ENCODE measurements at regions not wholly inside any gene's neighbourhood (a gene's known extent, or its start where the extent isn't known, plus 50 kb on each side); places are given as distances from the start of the nearest gene placed in this dataset.

GRCh38 chr6:10305790-10306415 lies 109.0 kb downstream of the TFAP2A start:
- DNase-seq (ENCODE audit: low read depth): no peak

DNA sequence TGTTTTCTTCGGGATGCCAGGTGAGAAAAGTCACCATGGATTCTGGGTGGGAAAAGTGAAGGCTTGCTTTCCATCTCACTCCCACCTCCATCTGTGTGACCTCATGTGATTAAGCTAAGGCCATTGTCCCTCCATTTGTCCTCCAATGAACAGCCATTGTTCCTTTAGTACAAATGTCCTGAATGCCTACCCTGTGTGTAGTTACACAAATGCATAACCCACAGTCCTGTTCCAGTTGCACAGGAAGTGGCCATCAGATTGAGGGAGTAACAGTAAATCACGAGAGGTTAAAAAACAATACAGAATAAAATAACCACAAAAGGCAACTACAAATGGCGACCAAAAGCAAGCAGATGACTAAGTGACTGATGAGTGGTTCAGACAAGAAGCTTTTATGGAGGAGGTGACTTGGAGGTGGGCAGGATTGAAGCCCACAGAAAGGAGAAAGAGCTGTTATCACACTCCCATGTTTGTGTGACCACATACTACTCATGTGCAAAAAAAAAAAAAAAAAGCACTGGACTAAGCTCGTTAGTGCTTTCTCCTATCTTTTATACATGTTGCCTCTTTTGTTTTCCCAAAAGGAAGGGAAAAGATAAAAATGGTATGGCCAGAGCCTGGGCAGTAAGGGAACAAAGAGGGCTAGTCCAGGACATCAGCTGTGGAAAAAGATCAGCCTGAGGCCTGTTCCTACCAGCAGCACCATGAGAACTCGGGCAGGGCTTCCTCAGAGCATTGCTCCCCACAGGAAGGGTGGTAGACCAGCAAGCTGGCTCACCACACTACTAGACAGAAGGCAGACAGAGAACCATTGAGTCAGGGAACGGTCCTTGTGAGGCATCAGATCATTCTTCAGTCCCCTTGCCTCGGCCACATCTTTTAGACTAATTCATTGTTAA lies 111.0 kb downstream of the TFAP2A start:
- no peak for DNase-seq (ENCODE audit: low read depth)

GRCh38 chr6:10302566-10303235 lies 112.2 kb downstream of the TFAP2A start:
- no peak for DNase-seq (ENCODE audit: low read depth)

DNA sequence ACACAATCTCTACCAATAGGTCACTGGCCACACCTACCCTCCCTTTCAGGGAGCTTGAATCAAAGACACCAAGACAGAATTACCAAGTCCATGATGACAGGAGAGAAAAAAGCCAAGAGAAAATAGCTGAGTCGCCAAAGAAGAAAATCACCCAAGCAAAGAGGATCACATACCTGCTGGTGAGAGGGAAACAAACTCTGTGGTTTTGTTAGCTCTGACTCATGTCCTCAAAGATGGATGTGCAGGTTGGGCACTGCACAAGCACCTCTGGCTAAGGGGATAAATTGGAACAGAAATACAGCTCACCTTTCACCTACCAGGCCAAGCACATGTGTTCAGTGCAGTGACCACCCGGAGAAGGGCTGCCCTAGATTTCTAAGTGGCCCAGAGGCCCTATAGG lies 114.8 kb downstream of the TFAP2A start:
- DNase-seq (ENCODE audit: low read depth): no peak

- no peak for DNase-seq (ENCODE audit: low read depth)
Measured at GRCh38 chr6:10297832-10298231, 117.0 kb downstream of the TFAP2A start.

GRCh38 chr6:10278746-10279145 lies 136.1 kb downstream of the TFAP2A start:
- DNase-seq (ENCODE audit: low read depth): no peak

- DNase-seq (ENCODE audit: low read depth): no peak
Measured at GRCh38 chr6:10276660-10277287, 138.1 kb downstream of the TFAP2A start.

DNA sequence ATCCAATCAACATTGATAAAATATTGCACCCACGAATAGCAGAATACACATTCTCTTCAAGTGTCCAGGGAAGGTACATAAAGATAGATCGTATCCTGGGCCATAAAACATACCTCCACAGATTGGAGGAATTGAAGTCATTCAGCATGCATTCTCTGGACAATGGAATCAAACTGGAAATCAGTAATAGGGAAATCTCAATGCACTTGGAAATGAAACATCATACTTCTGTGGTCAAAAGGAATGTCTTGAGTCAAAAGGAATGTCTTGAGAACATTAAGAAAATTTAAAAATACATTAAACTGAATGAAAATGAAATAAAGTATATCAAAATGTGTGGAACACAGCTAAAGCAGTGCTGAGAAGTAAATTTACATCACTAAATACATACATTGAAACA lies 138.8 kb downstream of the TFAP2A start:
- no peak for DNase-seq (ENCODE audit: low read depth)

DNA sequence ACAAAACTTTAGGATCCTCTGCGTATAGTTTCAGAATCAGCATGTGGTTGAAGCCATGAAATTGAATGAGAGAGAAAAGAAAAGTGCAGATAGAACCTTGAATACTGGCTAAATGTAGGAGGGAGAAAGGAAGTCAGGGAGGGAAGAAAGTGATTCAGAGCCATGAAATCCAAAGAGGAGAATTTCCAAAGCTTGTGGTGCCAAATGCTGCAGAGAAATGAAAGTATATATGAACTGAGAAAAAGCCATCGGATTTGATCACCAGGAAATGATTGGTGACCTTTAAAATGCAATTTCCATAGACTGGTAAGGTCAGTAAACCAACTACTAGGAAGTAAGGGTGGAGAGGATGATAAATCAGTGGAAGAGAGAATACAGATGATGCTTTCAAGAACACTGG lies 142.3 kb downstream of the TFAP2A start:
- DNase-seq (ENCODE audit: low read depth): no peak

GRCh38 chr6:10271982-10272381 lies 142.9 kb downstream of the TFAP2A start:
- DNase-seq (ENCODE audit: low read depth): no peak

DNA sequence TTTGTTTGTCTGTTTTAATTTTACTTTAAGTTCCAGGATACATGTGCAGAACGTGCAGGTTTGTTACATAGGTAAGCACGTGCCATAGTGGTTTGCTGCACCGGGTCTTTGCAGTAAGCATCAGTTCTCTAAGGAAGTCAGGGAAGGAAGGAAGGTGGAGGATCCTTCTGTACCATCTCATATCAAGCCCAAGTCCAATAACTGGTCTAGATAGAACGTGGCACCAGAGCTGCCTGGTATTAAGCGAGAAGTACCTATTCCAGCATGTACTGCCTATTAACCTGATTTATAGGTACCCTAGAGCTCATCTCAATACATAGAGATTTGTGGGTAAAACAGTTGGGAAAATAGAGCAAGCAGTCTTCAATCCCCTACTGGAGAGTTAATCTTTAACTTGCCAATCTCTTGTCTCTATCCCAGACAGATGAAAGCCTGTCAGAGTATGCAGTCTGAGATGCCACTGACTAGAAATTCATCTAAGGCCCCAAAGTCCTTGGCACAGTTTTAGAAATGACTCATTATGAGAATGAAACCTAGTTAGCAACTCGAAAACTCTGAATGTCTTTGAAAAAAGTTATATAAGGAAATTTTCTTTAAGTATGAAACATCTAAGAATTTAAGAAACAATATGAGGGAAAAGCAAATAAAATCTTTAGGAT lies 144.9 kb downstream of the TFAP2A start:
- DNase-seq (ENCODE audit: low read depth): no peak

GRCh38 chr6:10268611-10269310 lies 146.1 kb downstream of the TFAP2A start:
- DNase-seq (ENCODE audit: low read depth): no peak

DNA sequence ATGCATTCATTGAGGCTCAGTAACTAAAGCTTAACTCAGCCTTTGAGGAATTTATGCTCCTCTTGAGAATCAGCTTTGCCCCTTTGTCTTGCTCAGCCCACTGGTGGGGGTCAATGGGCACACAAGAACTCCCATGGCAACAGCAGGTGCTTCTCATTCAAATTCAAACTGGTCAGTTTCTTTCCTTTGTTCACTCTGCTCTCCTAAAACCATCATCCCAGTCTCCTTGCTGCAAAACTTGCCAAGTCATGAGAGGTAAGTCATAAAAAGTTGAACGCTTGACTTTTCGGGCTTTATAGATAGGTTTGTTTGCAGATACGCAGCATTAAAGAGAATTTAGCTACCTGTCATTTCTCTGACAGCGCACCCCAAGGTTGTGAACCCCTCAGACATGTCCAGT lies 146.8 kb downstream of the TFAP2A start:
- DNase-seq (ENCODE audit: low read depth): no peak

DNA sequence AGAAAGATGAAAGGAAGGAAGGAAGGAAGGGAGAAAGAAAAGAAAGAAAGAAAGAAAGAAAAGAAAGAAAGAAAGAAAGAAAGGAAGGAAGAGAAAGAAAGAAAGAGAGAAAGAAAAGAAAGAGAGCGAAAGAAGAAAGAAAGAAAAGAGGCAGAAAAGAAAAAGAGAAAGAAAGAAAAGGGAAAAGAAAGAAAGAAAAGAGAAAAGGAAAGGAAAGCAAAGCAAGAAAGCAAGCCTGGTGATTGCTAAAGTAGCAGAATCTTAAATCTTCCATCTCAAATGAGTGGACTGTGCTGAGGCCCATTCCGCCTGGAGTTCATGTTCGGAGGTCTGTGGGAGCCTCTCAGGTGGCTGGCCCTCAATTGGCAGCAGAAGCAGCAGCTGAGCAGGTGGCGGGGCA lies 148.4 kb downstream of the TFAP2A start:
- no peak for DNase-seq (ENCODE audit: low read depth)

DNA sequence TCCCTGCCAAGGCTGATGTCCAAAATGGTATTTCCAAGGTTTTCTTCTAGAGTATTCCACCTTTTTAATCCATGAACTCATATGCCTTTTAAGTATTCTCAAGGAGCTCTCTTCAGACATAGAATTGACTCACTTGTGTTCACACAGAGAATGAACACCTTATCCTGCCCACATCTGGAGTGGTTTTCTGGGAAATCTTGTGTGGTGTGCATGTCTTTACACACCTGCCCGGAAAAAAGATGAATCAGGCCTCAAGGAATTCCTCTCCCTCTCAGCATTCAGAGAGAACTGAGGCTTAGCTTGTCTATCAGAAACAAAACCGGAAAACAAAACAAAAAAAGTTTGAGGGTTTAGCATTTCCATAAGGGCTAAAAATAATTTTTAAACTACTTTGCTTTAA lies 148.8 kb downstream of the TFAP2A start:
- DNase-seq (ENCODE audit: low read depth): no peak

GRCh38 chr6:10262505-10262904 lies 152.4 kb downstream of the TFAP2A start:
- DNase-seq (ENCODE audit: low read depth): no peak

DNA sequence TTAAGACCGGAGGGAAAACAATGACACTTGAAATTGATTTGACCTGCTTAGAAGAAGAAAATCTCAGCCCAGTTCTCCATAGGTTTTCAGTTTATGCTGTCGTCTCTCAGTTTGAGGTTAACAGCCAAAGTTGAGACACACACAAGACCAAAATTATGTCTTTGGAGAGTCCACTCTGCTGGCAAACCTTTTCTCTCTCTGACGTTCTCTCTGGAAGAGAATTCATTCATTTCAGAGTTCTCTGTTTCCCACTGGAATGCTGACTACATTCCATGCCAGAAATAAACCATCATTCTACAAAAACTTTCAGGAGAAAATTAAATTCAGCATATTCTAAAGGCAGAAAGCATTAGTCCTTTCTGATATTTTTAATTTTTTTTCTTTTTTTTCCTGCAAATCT lies 155.2 kb downstream of the TFAP2A start:
- no peak for DNase-seq (ENCODE audit: low read depth)

- no peak for DNase-seq (ENCODE audit: low read depth)
Measured at GRCh38 chr6:10258341-10258740, 156.5 kb downstream of the TFAP2A start.

DNA sequence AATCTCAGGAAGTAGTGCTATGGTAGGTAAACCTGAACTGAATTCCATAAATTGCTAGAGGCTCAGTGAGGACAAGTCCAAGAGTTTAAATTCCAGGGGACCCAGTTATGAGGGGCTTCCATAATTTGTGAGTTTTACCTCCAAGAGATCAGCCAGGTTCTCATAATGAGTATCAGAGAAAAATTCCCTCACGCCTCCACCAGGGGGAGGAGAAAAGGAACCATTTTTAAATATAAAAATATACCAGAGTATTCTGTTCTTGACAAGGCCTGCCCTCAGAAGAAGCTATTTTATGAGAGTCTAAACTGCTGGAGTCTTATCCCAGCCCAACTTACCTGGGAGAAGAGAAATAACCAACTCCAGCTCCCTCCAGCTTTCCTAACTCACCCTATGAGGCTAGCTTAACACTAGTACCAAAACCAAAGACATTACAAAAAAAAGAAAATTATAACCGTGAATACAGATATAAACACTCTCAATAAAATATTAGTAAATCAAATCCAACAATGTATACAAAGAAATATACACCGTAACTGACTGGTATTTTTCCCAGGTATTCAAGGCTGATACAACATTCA lies 158.7 kb downstream of the TFAP2A start:
- no peak for DNase-seq (ENCODE audit: low read depth)

DNA sequence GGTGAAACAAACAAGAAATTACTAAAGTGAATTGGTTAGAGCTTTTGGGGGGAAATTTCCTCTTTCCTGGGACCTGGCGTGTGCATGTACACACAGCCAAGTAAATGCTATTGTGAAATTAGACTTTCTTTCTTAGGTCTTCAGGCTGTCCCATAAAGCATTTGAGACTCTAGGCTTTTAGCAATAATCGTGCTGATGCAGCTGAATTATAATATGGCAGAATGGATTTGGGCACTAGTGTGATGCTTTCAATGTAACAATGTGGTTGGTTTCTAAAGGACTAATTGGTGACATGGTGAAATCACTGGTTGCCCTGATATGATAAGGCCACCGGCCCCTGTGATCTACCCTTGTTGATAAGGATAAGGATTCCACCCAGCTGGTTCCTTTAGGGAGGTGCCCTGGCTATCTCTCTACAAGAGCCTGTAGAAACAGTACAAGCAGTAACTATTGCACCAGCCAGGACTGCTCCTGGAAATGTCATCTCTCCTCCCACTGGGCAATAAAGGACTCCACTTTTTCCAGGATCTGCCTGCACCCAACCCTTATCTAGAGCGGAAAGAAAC lies 164.1 kb downstream of the TFAP2A start:
- no peak for DNase-seq (ENCODE audit: low read depth)

DNA sequence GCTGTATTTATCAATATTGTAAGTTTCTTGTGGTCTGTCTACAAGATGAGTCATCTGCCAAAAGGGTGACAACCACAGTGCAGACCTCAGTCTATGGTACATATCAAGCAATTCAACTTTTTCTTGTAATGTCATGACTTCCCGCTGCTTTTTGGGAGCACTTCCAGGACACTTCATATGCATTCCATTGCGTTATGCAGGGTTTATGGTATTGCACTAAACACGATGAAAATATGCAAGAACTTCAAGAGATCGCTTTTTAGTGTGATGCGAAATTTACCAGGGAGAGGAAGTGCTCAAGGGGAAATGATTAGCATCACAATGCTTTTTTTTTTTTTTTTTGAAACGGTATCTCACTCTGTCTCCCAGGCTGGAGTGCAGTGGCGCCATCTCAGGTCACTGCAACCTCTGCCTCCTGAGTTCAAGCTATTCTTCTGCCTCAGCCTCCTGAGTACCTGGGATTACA lies 166.5 kb downstream of the TFAP2A start:
- DNase-seq (ENCODE audit: low read depth): no peak
